RWPE2 (cell line): ENCODE measurements at regions not wholly inside any gene's neighbourhood (a gene's known extent, or its start where the extent isn't known, plus 50 kb on each side); places are given as distances from the start of the nearest gene placed in this dataset.

Experiments
- ATAC-seq: fragments of 200-7000 bp; cut with Tn5 transposase; 3 replicates; pipeline ENCODE4 v1.9.1; 2021; ENCODE audit warnings: low read depth
- DNase-seq: peaks from one replicate; pipeline ENCODE4 v3.0.0-alpha.2; 2020; ENCODE audit warnings: low spot score
- H3K27ac ChIP-seq: fragments of 450-650 bp; 2 replicates; pipeline ENCODE4 v1.5.1; 2017; ENCODE audit warnings: mild to moderate bottlenecking; ENCODE audit not compliant: poor library complexity, severe bottlenecking
- H3K27me3 ChIP-seq: fragments of 250-450 bp; sonication (Bioruptor Pico); 2 replicates; pipeline ENCODE4 v1.5.1; 2021; ENCODE audit warnings: mild to moderate bottlenecking, moderate library complexity; ENCODE audit not compliant: insufficient read depth, poor library complexity, severe bottlenecking
- H3K36me3 ChIP-seq: fragments of 250-450 bp; sonication (Bioruptor Pico); 2 replicates; pipeline ENCODE4 v1.5.1; 2020; ENCODE audit warnings: low read depth, mild to moderate bottlenecking, moderate library complexity
- H3K4me1 ChIP-seq: fragments of 250-450 bp; sonication (Bioruptor Pico); 2 replicates; pipeline ENCODE4 v1.5.1; 2021; ENCODE audit warnings: mild to moderate bottlenecking, moderate library complexity; ENCODE audit not compliant: insufficient read depth, poor library complexity, severe bottlenecking
- H3K4me3 ChIP-seq: fragments of 250-450 bp; sonication (Bioruptor Pico); 2 replicates; pipeline ENCODE4 v1.5.1; 2021; ENCODE audit warnings: mild to moderate bottlenecking, moderate library complexity; ENCODE audit not compliant: severe bottlenecking
- H3K9me3 ChIP-seq: fragments of 250-450 bp; sonication (Bioruptor Pico); 2 replicates; pipeline ENCODE4 v1.5.1; 2021; ENCODE audit warnings: mild to moderate bottlenecking, moderate library complexity; ENCODE audit not compliant: severe bottlenecking
- TF ChIP-seq, protein P1 (sequence below): fragments of 450-650 bp; IDR thresholded peaks from one replicate; pipeline ENCODE4 v1.5.1; 2017; ENCODE audit warnings: mild to moderate bottlenecking, moderate library complexity; ENCODE audit not compliant: poor library complexity, severe bottlenecking

- H3K9me3 ChIP-seq = no peaks in the 10 kb centered on the region
- no peaks in the 10 kb centered on the region for H3K27me3 ChIP-seq
- no peak overlapping the region for H3K27ac ChIP-seq
- H3K36me3 ChIP-seq = no peaks in the 10 kb centered on the region
- no peak overlapping the region for H3K4me3 ChIP-seq
- ATAC-seq = peak; percentile 56; the same call in 1 of the 3 replicates
- H3K4me1 ChIP-seq = no peaks in the 10 kb centered on the region
- TF ChIP-seq, protein P1, sequence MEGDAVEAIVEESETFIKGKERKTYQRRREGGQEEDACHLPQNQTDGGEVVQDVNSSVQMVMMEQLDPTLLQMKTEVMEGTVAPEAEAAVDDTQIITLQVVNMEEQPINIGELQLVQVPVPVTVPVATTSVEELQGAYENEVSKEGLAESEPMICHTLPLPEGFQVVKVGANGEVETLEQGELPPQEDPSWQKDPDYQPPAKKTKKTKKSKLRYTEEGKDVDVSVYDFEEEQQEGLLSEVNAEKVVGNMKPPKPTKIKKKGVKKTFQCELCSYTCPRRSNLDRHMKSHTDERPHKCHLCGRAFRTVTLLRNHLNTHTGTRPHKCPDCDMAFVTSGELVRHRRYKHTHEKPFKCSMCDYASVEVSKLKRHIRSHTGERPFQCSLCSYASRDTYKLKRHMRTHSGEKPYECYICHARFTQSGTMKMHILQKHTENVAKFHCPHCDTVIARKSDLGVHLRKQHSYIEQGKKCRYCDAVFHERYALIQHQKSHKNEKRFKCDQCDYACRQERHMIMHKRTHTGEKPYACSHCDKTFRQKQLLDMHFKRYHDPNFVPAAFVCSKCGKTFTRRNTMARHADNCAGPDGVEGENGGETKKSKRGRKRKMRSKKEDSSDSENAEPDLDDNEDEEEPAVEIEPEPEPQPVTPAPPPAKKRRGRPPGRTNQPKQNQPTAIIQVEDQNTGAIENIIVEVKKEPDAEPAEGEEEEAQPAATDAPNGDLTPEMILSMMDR = no peak
- no peak for DNase-seq
Measured at GRCh38 chr10:45509491-45509890, 135.5 kb downstream of the ALOX5 start.

DNA sequence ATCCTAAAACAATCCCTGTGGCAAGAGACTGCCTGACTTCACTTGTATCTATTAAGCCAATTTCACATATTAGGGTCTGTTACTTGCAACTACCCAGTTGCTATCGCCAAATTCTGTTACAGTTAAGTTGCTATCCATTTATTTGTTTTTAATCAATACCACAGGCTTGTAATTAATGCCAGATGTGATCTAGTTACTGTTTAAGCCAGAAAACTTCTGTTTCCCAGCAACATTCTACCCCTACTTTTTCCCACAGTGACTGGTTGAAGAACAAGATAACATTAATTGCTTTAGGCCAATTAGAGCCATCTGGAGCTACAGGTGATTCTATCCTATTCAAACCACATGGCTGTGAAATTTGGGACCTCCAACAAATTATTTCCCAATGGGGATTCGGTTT lies 131.3 kb downstream of the ALOX5 start:
- peaks cover 3% of the 10 kb centered on the region for H3K27me3 ChIP-seq
- H3K4me3 ChIP-seq = no peak overlapping the region
- DNase-seq (no peak), ATAC-seq (no peak)
- H3K27ac ChIP-seq = no peak overlapping the region
- TF ChIP-seq, protein P1 = no peak
- no peaks in the 10 kb centered on the region for H3K9me3 ChIP-seq
- no peaks in the 10 kb centered on the region for H3K36me3 ChIP-seq
- H3K4me1 ChIP-seq = no peaks in the 10 kb centered on the region

DNA sequence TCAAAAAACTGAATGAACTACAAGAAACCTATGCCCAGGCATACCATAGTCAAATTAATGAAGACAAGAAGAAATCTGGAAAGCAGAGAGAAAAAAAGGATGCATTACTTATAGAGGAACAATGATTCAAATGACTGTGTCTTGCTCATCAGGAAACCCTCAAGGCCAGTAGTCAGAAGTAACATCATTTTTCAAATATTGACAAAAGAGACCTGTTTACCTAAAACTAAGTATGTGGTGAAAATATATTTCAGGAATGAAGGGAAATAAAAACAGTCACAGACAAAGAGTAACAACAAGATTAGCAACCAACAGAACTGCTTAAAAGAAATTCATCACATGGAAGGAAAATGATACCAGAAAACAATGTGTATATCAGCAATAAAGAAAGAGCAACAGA lies 128.4 kb downstream of the ALOX5 start:
- TF ChIP-seq, protein P1 = no peak
- Histone ChIP-seq H3K4me1 (no peaks in the 10 kb centered on the region), H3K36me3 (no peaks in the 10 kb centered on the region), H3K27ac (no peak overlapping the region), H3K4me3 (no peak overlapping the region), H3K27me3 (peaks cover 3% of the 10 kb centered on the region), H3K9me3 (no peaks in the 10 kb centered on the region)
- DNase-seq (no peak), ATAC-seq (no peak)

DNA sequence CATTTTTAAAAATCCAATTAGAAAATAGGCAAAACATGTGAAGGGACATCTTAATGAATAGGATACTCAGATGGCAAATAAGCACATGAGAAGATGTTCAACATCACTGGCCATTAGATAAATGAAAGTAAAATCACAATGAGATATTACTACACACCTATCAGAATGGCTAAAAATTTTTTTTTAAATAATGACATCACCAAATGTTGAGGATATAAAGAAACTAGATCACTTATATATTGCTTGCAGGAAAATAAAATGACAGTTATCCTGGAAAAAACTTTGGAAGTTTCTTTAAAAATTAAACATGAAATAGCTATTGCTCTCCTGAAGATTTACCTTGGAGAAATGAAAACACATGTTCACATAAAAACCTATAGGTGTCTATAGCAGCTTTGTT lies 127.8 kb downstream of the ALOX5 start:
- H3K4me1 ChIP-seq = no peaks in the 10 kb centered on the region
- TF ChIP-seq, protein P1 = no peak
- H3K27ac ChIP-seq = no peak overlapping the region
- H3K4me3 ChIP-seq = no peak overlapping the region
- H3K9me3 ChIP-seq = no peaks in the 10 kb centered on the region
- DNase-seq (no peak), ATAC-seq (no peak)
- no peaks in the 10 kb centered on the region for H3K36me3 ChIP-seq
- H3K27me3 ChIP-seq = peaks cover 3% of the 10 kb centered on the region

DNA sequence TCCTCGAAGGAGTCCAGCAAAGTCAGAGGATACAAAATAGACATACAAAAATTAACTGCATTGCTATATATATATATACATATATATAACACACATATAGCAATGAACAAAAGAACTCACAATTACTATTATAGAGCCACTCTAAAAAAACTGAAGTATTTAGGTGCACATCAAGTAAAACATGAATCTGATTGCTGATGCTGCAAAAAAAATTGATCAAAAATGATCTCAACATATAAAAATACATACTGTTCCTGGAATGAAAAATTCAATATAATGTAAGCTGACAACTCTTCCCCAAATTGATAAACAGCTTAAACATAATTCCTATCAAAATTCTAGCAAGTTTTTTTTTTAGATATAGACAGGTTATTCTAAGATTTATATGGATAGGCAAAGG lies 126.8 kb downstream of the ALOX5 start:
- no peak for DNase-seq
- TF ChIP-seq, protein P1 = no peak
- H3K27ac ChIP-seq = no peak overlapping the region
- H3K4me3 ChIP-seq = no peak overlapping the region
- no peaks in the 10 kb centered on the region for H3K4me1 ChIP-seq
- no peaks in the 10 kb centered on the region for H3K36me3 ChIP-seq
- H3K27me3 ChIP-seq = peaks cover 3% of the 10 kb centered on the region
- H3K9me3 ChIP-seq = peaks cover 5% of the 10 kb centered on the region
- no peak for ATAC-seq
